A673 (cell line): ENCODE measurements at regions not wholly inside any gene's neighbourhood (a gene's known extent, or its start where the extent isn't known, plus 50 kb on each side); places are given as distances from the start of the nearest gene placed in this dataset.

Source experiments
- BruUV-seq: library from RNA; stranded (reverse); fragments of 400-500 nt; replicated peaks from 2 replicates; lab custom pipeline; 2021; lab: Mats Ljungman, UMichigan
- CTCF ChIA-PET: fragments of 300-600 bp; sonication (Branson Sonifier 250); formaldehyde crosslinking; loops from one replicate; lab custom pipeline; 2022; ENCODE audit warnings: antibody characterized with exemption; lab: Charles Lee
- POLR2A ChIA-PET: fragments of 300-600 bp; sonication (Branson Sonifier 250); formaldehyde crosslinking; loops from one replicate; lab custom pipeline; 2022; ENCODE audit warnings: antibody characterized with exemption; ENCODE audit not compliant: low non-redundant PET; lab: Charles Lee
- DNase-seq: peaks from one replicate; pipeline ENCODE4 v3.0.0-alpha.2; 2015; ENCODE audit warnings: low spot score
- H3K27ac ChIP-seq: fragments of 200-600 bp; sonication (generic); 2 replicates; pipeline ENCODE4 v1.5.1; 2016; ENCODE audit warnings: mixed run types, low read depth, mild to moderate bottlenecking, mixed read lengths, antibody characterized with exemption, low read length; ENCODE audit not compliant: poor library complexity, severe bottlenecking
- H3K27me3 ChIP-seq: fragments of 200-600 bp; sonication (generic); replicated peaks from 2 replicates; pipeline ENCODE4 v1.6.1; 2017; ENCODE audit warnings: mixed run types, low read depth, mild to moderate bottlenecking, mixed read lengths, antibody characterized with exemption, low read length; ENCODE audit not compliant: insufficient read depth, poor library complexity
- H3K36me3 ChIP-seq: fragments of 200-600 bp; sonication (generic); 2 replicates; pipeline ENCODE4 v1.6.1; 2016; ENCODE audit warnings: mixed run types, mild to moderate bottlenecking, mixed read lengths, antibody characterized with exemption, low read length; ENCODE audit not compliant: insufficient read depth, poor library complexity, severe bottlenecking
- H3K4me1 ChIP-seq: fragments of 200-600 bp; sonication (generic); 2 replicates; pipeline ENCODE4 v1.6.1; 2017; ENCODE audit warnings: mixed run types, mild to moderate bottlenecking, mixed read lengths, antibody characterized with exemption, low read length; ENCODE audit not compliant: insufficient read depth, poor library complexity, severe bottlenecking
- H3K4me3 ChIP-seq: fragments of 200-600 bp; sonication (generic); 2 replicates; pipeline ENCODE4 v1.5.1; 2016; ENCODE audit warnings: low read depth, mixed run types, mild to moderate bottlenecking, mixed read lengths, low read length; ENCODE audit not compliant: poor library complexity, severe bottlenecking
- H3K9me3 ChIP-seq: fragments of 200-600 bp; sonication (generic); 2 replicates; pipeline ENCODE4 v1.6.1; 2016; ENCODE audit warnings: mixed run types, low read depth, mild to moderate bottlenecking, mixed read lengths, antibody characterized with exemption, low read length; ENCODE audit not compliant: poor library complexity, severe bottlenecking
- EZH2 ChIP-seq: fragments of 200-600 bp; sonication (generic); IDR thresholded peaks from 2 replicates; pipeline ENCODE4 v1.6.1; 2017; ENCODE audit warnings: borderline replicate concordance, low read depth, mild to moderate bottlenecking, mixed read lengths, antibody characterized with exemption, low read length; ENCODE audit not compliant: poor library complexity, severe bottlenecking
- intact Hi-C: fragments of 100-400 bp; cut with micrococcal nuclease; formaldehyde crosslinking; loops from one replicate; pipeline ENCODE4 v1.10.0; 2022; ENCODE audit not compliant: unreplicated experiment

DNA sequence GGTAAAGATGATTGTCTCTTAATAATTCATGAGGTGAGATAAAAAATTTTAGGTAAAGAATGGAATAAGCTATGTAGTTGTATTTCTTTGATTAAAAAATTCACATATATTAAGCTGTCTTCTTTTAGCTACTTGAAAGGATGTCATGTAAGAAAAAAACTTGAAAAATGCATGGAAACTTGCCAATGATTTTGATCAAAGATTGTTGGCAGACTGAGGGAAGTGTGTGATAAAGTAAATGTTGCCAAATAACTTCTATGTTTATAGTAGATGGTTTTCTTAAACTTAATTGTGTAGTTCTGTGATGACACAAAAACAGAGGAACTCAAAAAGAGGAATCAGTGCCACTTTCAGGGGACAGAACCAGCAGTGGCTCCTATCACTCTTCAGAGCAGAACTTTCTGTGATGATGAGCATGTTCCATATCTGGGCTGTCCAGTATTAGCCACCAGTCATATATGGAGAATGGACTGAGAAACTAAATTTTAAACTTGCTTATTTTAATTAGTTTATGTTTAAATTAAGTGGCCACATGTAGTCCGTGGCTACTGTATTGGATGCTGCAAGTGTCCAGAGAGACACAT lies 51.9 kb upstream of the SLC38A11 start:
- POLR2A ChIA-PET: no interaction called here
- intact Hi-C loops: no loop called here
- Histone ChIP-seq H3K4me3 (no peak overlapping the region), H3K27ac (no peak overlapping the region), H3K36me3 (no peaks in the 10 kb centered on the region), H3K4me1 (peaks cover 3% of the 10 kb centered on the region), H3K9me3 (no peaks in the 10 kb centered on the region), H3K27me3 (no peaks in the 10 kb centered on the region)
- no peak for DNase-seq
- BruUV-seq: no TSS peak
- no peak for TF ChIP-seq EZH2
- CTCF ChIA-PET: interaction anchor here (1.0 kb wide), 1 partner anchor 9 kb away, joined by 4 read pairs; no protein-coding TSS in a partner anchor
